ENCODE measurements at regions not wholly inside any gene's neighbourhood (a gene's known extent, or its start where the extent isn't known, plus 50 kb on each side); places are given as distances from the start of the nearest gene placed in this dataset.

- no peak for TF ChIP-seq EZH2 (IDR thresholded peaks at IDR 0.05; ENCODE audit: low read length, missing control alignments)
- TF ChIP-seq CTCF (conservative IDR thresholded peaks at IDR 0.05 in 1 of 2, IDR thresholded peaks at IDR 0.05 in 1 of 2; ENCODE audit: low read depth in 1 of 2, low read length in 2 of 2), result no peak
These were observed 241.1 kb downstream of the SOX9 start for GRCh38 chr17:72361892-72362291.

All from fibroblast of lung (primary cell).